Endothelial cell (in vitro differentiated cells): ENCODE measurements at regions not wholly inside any gene's neighbourhood (a gene's known extent, or its start where the extent isn't known, plus 50 kb on each side); places are given as distances from the start of the nearest gene placed in this dataset.
A peak's percentile ranks its signal among the peaks of the same experiment; 100 is the strongest.

Experiments
- DNase-seq: peaks from one replicate; pipeline ENCODE4 v3.0.0; 2021; ENCODE audit warnings: low spot score
- H3K27ac Mint-ChIP-seq: one replicate; pipeline ENCODE4 v1.8.0; 2021; ENCODE audit warnings: mixed read lengths, inconsistent platforms; ENCODE audit not compliant: unreplicated experiment
- H3K27me3 Mint-ChIP-seq: one replicate; pipeline ENCODE4 v1.8.0; 2021; ENCODE audit warnings: mild to moderate bottlenecking, moderate library complexity, mixed read lengths, inconsistent platforms; ENCODE audit not compliant: unreplicated experiment
- H3K36me3 Mint-ChIP-seq: one replicate; pipeline ENCODE4 v1.8.0; 2021; ENCODE audit warnings: mild to moderate bottlenecking, low read depth, mixed read lengths, inconsistent platforms; ENCODE audit not compliant: unreplicated experiment
- H3K4me1 Mint-ChIP-seq: one replicate; pipeline ENCODE4 v1.8.0; 2021; ENCODE audit warnings: mild to moderate bottlenecking, mixed read lengths, inconsistent platforms; ENCODE audit not compliant: unreplicated experiment
- H3K4me3 Mint-ChIP-seq: one replicate; pipeline ENCODE4 v1.8.0; 2021; ENCODE audit warnings: mild to moderate bottlenecking, mixed read lengths, inconsistent platforms; ENCODE audit not compliant: unreplicated experiment
- H3K9me3 Mint-ChIP-seq: one replicate; pipeline ENCODE4 v1.8.0; 2021; ENCODE audit warnings: mixed read lengths, inconsistent platforms; ENCODE audit not compliant: unreplicated experiment
- TF ChIP-seq, protein P1 (sequence below): fragments of 200-600 bp; sonication (generic); IDR thresholded peaks from one replicate; pipeline ENCODE4 v1.5.0; 2021; ENCODE audit warnings: antibody characterized with exemption; ENCODE audit not compliant: unreplicated experiment

GRCh38 chr5:81850501-81851357, 99.8 kb upstream of the SSBP2 start:
- no peaks in the 10 kb centered on the region for H3K36me3 Mint-ChIP-seq
- no peak for DNase-seq
- peak overlapping the region; percentile 91 for H3K4me3 Mint-ChIP-seq
- peaks cover 50% of the 10 kb centered on the region for H3K4me1 Mint-ChIP-seq
- peaks cover 7% of the 10 kb centered on the region for H3K27me3 Mint-ChIP-seq
- H3K27ac Mint-ChIP-seq: peak overlapping the region; percentile 93
- TF ChIP-seq, protein P1, sequence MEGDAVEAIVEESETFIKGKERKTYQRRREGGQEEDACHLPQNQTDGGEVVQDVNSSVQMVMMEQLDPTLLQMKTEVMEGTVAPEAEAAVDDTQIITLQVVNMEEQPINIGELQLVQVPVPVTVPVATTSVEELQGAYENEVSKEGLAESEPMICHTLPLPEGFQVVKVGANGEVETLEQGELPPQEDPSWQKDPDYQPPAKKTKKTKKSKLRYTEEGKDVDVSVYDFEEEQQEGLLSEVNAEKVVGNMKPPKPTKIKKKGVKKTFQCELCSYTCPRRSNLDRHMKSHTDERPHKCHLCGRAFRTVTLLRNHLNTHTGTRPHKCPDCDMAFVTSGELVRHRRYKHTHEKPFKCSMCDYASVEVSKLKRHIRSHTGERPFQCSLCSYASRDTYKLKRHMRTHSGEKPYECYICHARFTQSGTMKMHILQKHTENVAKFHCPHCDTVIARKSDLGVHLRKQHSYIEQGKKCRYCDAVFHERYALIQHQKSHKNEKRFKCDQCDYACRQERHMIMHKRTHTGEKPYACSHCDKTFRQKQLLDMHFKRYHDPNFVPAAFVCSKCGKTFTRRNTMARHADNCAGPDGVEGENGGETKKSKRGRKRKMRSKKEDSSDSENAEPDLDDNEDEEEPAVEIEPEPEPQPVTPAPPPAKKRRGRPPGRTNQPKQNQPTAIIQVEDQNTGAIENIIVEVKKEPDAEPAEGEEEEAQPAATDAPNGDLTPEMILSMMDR: no peak
- no peaks in the 10 kb centered on the region for H3K9me3 Mint-ChIP-seq

DNA sequence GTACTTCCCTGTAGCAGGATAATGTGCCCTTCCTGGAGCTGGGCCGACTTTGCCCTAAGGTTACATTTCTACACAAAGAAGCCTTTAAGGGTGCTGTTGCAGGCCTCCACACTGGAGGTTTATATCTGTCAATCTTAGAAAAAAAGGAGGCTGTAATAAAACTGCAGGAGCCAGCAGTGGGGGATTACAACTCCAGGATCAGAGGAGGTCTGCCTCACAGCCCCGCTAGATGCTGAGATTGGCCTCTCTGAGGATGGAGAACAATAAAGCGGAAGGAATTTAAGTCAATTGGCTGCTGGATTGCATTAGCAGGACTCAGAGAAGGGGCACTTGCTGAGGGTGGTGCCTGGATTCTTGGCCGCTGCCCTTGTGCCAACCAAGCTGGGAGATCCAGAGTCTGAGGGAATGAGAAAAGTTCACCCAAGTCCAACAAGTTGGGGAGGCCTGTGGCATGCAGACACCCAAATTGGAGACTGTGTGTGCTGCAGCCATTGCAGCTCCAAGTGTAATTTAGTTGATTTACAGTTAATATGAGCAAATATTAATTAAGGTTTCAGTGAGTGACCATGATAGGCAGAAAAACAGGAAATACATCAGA, 99.0 kb upstream of the SSBP2 start:
- Mint-ChIP-seq H3K27me3 (peaks cover 7% of the 10 kb centered on the region), H3K36me3 (no peaks in the 10 kb centered on the region), H3K4me1 (peaks cover 59% of the 10 kb centered on the region), H3K27ac (peak overlapping the region; percentile 84), H3K4me3 (no peak overlapping the region), H3K9me3 (no peaks in the 10 kb centered on the region)
- TF ChIP-seq, protein P1: no peak
- DNase-seq: no peak

DNA sequence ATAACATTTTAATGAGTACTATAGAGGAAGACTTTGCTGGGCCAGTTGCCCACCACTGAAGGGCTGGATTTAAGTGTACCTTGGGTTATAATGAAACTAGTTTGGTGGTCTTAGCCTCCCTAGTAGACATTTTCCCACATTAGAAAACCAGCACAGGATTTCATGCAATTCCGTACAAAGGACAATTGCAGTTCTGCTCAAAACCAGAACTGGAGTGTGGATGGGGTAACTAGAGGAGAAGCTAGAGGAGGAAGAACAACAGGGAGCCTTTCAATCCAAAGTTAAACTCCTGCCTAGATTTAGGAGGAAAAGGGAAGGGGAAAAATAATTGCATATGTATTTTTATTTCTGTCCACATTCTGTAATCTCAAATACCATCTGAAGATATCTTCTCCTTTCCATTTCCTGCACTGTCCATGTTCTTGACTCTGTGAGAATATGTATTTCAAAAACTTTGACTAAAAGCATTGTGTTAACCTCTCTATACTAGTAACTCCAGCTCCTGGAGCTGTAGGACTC, 97.5 kb upstream of the SSBP2 start:
- Mint-ChIP-seq H3K27me3 (peaks cover 7% of the 10 kb centered on the region), H3K4me3 (no peak overlapping the region), H3K4me1 (peaks cover 69% of the 10 kb centered on the region), H3K9me3 (no peaks in the 10 kb centered on the region), H3K27ac (no peak overlapping the region), H3K36me3 (no peaks in the 10 kb centered on the region)
- TF ChIP-seq, protein P1: no peak
- no peak for DNase-seq

DNA sequence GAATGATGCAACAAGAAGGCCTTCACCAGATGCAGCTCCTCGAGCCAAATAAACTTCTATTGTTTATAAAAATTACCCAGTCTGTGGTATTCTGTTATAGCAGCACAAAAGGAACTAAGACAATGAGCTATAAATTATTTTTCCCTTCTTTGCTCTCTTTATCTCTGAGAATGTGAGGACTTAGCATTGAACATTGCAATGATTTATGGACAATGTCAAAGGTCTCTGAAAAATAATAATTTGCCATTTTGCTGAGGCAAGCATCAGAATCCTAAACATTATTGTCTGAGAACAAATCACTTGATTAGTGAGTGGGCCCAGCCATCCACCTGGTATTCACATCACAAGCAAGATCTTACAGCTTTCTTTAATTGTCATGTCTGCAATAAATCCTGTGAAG, 95.4 kb upstream of the SSBP2 start:
- H3K4me1 Mint-ChIP-seq: peaks cover 57% of the 10 kb centered on the region
- H3K4me3 Mint-ChIP-seq: no peak overlapping the region
- H3K9me3 Mint-ChIP-seq: no peaks in the 10 kb centered on the region
- H3K27ac Mint-ChIP-seq: no peak overlapping the region
- no peak for DNase-seq
- TF ChIP-seq, protein P1: no peak
- H3K27me3 Mint-ChIP-seq: peaks cover 5% of the 10 kb centered on the region
- H3K36me3 Mint-ChIP-seq: no peaks in the 10 kb centered on the region

- H3K36me3 Mint-ChIP-seq: no peaks in the 10 kb centered on the region
- TF ChIP-seq, protein P1: no peak
- no peak overlapping the region for H3K4me3 Mint-ChIP-seq
- H3K27ac Mint-ChIP-seq: no peak overlapping the region
- no peaks in the 10 kb centered on the region for H3K27me3 Mint-ChIP-seq
- peaks cover 35% of the 10 kb centered on the region for H3K4me1 Mint-ChIP-seq
- DNase-seq: no peak
- H3K9me3 Mint-ChIP-seq: no peaks in the 10 kb centered on the region
These were observed 92.9 kb upstream of the SSBP2 start for GRCh38 chr5:81843845-81844244.
